MM.1S (cell line): ENCODE measurements at regions not wholly inside any gene's neighbourhood (a gene's known extent, or its start where the extent isn't known, plus 50 kb on each side); places are given as distances from the start of the nearest gene placed in this dataset.

Experiments used
- DNase-seq: peaks from one replicate; pipeline ENCODE4 v3.0.0-alpha.2; 2015
- H2AFZ ChIP-seq: fragments of 300-600 bp; sonication (generic); 2 replicates; pipeline ENCODE4 v1.6.0; 2016; ENCODE audit warnings: antibody characterized with exemption, low read length
- H3F3A ChIP-seq: fragments of 300-600 bp; sonication (generic); 2 replicates; pipeline ENCODE4 v1.6.1; 2016; ENCODE audit warnings: mild to moderate bottlenecking, antibody characterized with exemption, low read length, moderate library complexity, mixed read lengths; ENCODE audit not compliant: insufficient read depth
- H3K27ac ChIP-seq: fragments of 300-600 bp; sonication (generic); 2 replicates; pipeline ENCODE4 v1.5.1; 2016; ENCODE audit warnings: mild to moderate bottlenecking, low read length
- H3K27me3 ChIP-seq: fragments of 300-600 bp; sonication (generic); replicated peaks from 2 replicates; pipeline ENCODE4 v1.6.0; 2016; ENCODE audit warnings: low read length; ENCODE audit not compliant: insufficient read depth
- H3K36me3 ChIP-seq: fragments of 300-600 bp; sonication (generic); replicated peaks from 2 replicates; pipeline ENCODE4 v1.6.1; 2016; ENCODE audit warnings: mild to moderate bottlenecking, low read length, mixed read lengths; ENCODE audit not compliant: insufficient read depth
- H3K4me1 ChIP-seq: fragments of 300-600 bp; sonication (generic); 2 replicates; pipeline ENCODE4 v1.6.1; 2016; ENCODE audit warnings: low read length, mixed read lengths
- H3K4me2 ChIP-seq: fragments of 300-600 bp; sonication (generic); 2 replicates; pipeline ENCODE4 v1.6.0; 2016; ENCODE audit warnings: low read depth, low read length
- H3K4me3 ChIP-seq: fragments of 300-600 bp; sonication (generic); 2 replicates; pipeline ENCODE4 v1.5.1; 2016; ENCODE audit warnings: low read length, mixed read lengths
- H3K79me2 ChIP-seq: fragments of 300-600 bp; sonication (generic); 2 replicates; pipeline ENCODE4 v1.6.1; 2016; ENCODE audit warnings: mixed run types, low read length, mixed read lengths
- H3K9ac ChIP-seq: fragments of 300-600 bp; sonication (generic); 2 replicates; pipeline ENCODE4 v1.6.1; 2016; ENCODE audit warnings: low read length, mixed read lengths
- H3K9me2 ChIP-seq: fragments of 300-600 bp; sonication (generic); replicated peaks from 2 replicates; pipeline ENCODE4 v1.6.1; 2016; ENCODE audit warnings: mild to moderate bottlenecking, low read length, mixed read lengths; ENCODE audit not compliant: insufficient read depth
- H3K9me3 ChIP-seq: fragments of 300-600 bp; sonication (generic); replicated peaks from 2 replicates; pipeline ENCODE4 v1.6.1; 2016; ENCODE audit warnings: mild to moderate bottlenecking, low read length, mixed read lengths; ENCODE audit not compliant: insufficient read depth
- H4K20me1 ChIP-seq: fragments of 300-600 bp; sonication (generic); 2 replicates; pipeline ENCODE4 v1.6.1; 2016; ENCODE audit warnings: mild to moderate bottlenecking, low read length, moderate library complexity, mixed read lengths; ENCODE audit not compliant: insufficient read depth
- EZH2 ChIP-seq: fragments of 300-600 bp; sonication (generic); optimal IDR thresholded peaks from 2 replicates; pipeline ENCODE3; 2017; ENCODE audit warnings: low read depth, mild to moderate bottlenecking, antibody characterized with exemption, low read length, mixed read lengths
- EZH2phosphoT487 ChIP-seq: fragments of 300-600 bp; sonication (generic); IDR thresholded peaks from 2 replicates; pipeline ENCODE4 v1.6.1; 2018; ENCODE audit warnings: antibody characterized with exemption, low read length
- TF ChIP-seq, protein P1 (sequence below): fragments of 300-600 bp; sonication (generic); IDR thresholded peaks from 2 replicates; pipeline ENCODE4 v1.5.1; 2016; ENCODE audit warnings: antibody characterized with exemption, low read length, mixed read lengths

- Histone ChIP-seq H3K4me2 (no peak overlapping the region), H2AFZ (no peak overlapping the region), H3K36me3 (no peaks in the 10 kb centered on the region), H3K4me3 (no peak overlapping the region), H3K27ac (no peak overlapping the region), H3K27me3 (no peaks in the 10 kb centered on the region), H3K9ac (no peak overlapping the region), H3K79me2 (no peaks in the 10 kb centered on the region), H3F3A (no peaks in the 10 kb centered on the region), H3K9me3 (no peaks in the 10 kb centered on the region), H3K9me2 (no peaks in the 10 kb centered on the region), H4K20me1 (no peaks in the 10 kb centered on the region), H3K4me1 (no peaks in the 10 kb centered on the region)
- DNase-seq, result no peak
- TF ChIP-seq EZH2phosphoT487 (no peak), EZH2 (no peak)
- TF ChIP-seq, protein P1, sequence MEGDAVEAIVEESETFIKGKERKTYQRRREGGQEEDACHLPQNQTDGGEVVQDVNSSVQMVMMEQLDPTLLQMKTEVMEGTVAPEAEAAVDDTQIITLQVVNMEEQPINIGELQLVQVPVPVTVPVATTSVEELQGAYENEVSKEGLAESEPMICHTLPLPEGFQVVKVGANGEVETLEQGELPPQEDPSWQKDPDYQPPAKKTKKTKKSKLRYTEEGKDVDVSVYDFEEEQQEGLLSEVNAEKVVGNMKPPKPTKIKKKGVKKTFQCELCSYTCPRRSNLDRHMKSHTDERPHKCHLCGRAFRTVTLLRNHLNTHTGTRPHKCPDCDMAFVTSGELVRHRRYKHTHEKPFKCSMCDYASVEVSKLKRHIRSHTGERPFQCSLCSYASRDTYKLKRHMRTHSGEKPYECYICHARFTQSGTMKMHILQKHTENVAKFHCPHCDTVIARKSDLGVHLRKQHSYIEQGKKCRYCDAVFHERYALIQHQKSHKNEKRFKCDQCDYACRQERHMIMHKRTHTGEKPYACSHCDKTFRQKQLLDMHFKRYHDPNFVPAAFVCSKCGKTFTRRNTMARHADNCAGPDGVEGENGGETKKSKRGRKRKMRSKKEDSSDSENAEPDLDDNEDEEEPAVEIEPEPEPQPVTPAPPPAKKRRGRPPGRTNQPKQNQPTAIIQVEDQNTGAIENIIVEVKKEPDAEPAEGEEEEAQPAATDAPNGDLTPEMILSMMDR, result no peak
Measured at GRCh38 chr16:6940968-6941367, 391.7 kb upstream of the RBFOX1 start.

GRCh38 chr16:6937641-6938040, 395.0 kb upstream of the RBFOX1 start:
- H3K27ac ChIP-seq, result no peak overlapping the region
- H4K20me1 ChIP-seq, result no peaks in the 10 kb centered on the region
- no peaks in the 10 kb centered on the region for H3K9me3 ChIP-seq
- no peak overlapping the region for H2AFZ ChIP-seq
- H3K4me1 ChIP-seq, result no peaks in the 10 kb centered on the region
- H3K36me3 ChIP-seq, result no peaks in the 10 kb centered on the region
- H3K79me2 ChIP-seq, result no peaks in the 10 kb centered on the region
- no peaks in the 10 kb centered on the region for H3F3A ChIP-seq
- H3K9ac ChIP-seq, result no peak overlapping the region
- H3K4me2 ChIP-seq, result no peak overlapping the region
- no peak for DNase-seq
- H3K4me3 ChIP-seq, result no peak overlapping the region
- H3K9me2 ChIP-seq, result no peaks in the 10 kb centered on the region
- no peaks in the 10 kb centered on the region for H3K27me3 ChIP-seq
- TF ChIP-seq, protein P1, result no peak
- TF ChIP-seq EZH2 (no peak), EZH2phosphoT487 (no peak)

- H3K9me3 ChIP-seq, result no peaks in the 10 kb centered on the region
- no peak overlapping the region for H3K4me3 ChIP-seq
- no peak overlapping the region for H3K4me2 ChIP-seq
- no peaks in the 10 kb centered on the region for H3K9me2 ChIP-seq
- no peaks in the 10 kb centered on the region for H4K20me1 ChIP-seq
- TF ChIP-seq EZH2 (no peak), EZH2phosphoT487 (no peak)
- TF ChIP-seq, protein P1, result no peak
- H3K9ac ChIP-seq, result no peak overlapping the region
- no peaks in the 10 kb centered on the region for H3F3A ChIP-seq
- H3K27me3 ChIP-seq, result no peaks in the 10 kb centered on the region
- H3K4me1 ChIP-seq, result no peaks in the 10 kb centered on the region
- H3K36me3 ChIP-seq, result no peaks in the 10 kb centered on the region
- no peak for DNase-seq
- H3K79me2 ChIP-seq, result no peaks in the 10 kb centered on the region
- H3K27ac ChIP-seq, result no peak overlapping the region
- H2AFZ ChIP-seq, result no peak overlapping the region
Measured at GRCh38 chr16:6932871-6933385, 399.7 kb upstream of the RBFOX1 start.
